Parathyroid adenoma (tissue), 2 donors: ENCODE measurements at regions not wholly inside any gene's neighbourhood (a gene's known extent, or its start where the extent isn't known, plus 50 kb on each side); places are given as distances from the start of the nearest gene placed in this dataset.

Experiments used
- H2AFZ ChIP-seq: fragments of 300-600 bp; sonication (generic); one replicate; pipeline ENCODE4 v1.7.0; 2017; ENCODE audit warnings: antibody characterized with exemption, mild to moderate bottlenecking
- H3K27ac ChIP-seq: fragments of 300-600 bp; sonication (generic); one replicate; pipeline ENCODE4 v1.7.0; 2017
- H3K27me3 ChIP-seq: fragments of 300-600 bp; sonication (generic); one replicate; pipeline ENCODE4 v1.7.0; 2017; ENCODE audit warnings: low read length; ENCODE audit not compliant: control insufficient read depth, insufficient read depth
- H3K36me3 ChIP-seq: fragments of 300-600 bp; sonication (generic); one replicate; pipeline ENCODE4 v1.7.0; 2017; ENCODE audit warnings: low read length; ENCODE audit not compliant: control insufficient read depth, insufficient read depth
- H3K4me1 ChIP-seq: fragments of 300-600 bp; sonication (generic); one replicate; pipeline ENCODE4 v1.7.0; 2017; ENCODE audit warnings: control low read depth
- H3K4me2 ChIP-seq: fragments of 300-600 bp; sonication (generic); one replicate; pipeline ENCODE4 v1.7.0; 2017; ENCODE audit warnings: low read length
- H3K4me3 ChIP-seq: fragments of 300-600 bp; sonication (generic); one replicate; pipeline ENCODE4 v1.7.0; 2017; ENCODE audit warnings: low read depth, low read length
- H3K79me2 ChIP-seq: fragments of 300-600 bp; sonication (generic); one replicate; pipeline ENCODE4 v1.7.0; 2017; ENCODE audit warnings: control low read depth
- H3K9ac ChIP-seq: fragments of 300-600 bp; sonication (generic); one replicate; pipeline ENCODE4 v1.7.0; 2017; ENCODE audit warnings: mild to moderate bottlenecking
- H3K9me3 ChIP-seq: fragments of 300-600 bp; sonication (generic); one replicate; pipeline ENCODE4 v1.7.0; 2017; ENCODE audit warnings: low read length; ENCODE audit not compliant: control insufficient read depth
- CTCF ChIP-seq: fragments of 300-600 bp; sonication (generic); IDR thresholded peaks from one replicate; pipeline ENCODE4 v1.7.0; 2017; ENCODE audit warnings: antibody characterized with exemption, mild to moderate bottlenecking
- donor health status: primary hyperparathyroidism.

DNA sequence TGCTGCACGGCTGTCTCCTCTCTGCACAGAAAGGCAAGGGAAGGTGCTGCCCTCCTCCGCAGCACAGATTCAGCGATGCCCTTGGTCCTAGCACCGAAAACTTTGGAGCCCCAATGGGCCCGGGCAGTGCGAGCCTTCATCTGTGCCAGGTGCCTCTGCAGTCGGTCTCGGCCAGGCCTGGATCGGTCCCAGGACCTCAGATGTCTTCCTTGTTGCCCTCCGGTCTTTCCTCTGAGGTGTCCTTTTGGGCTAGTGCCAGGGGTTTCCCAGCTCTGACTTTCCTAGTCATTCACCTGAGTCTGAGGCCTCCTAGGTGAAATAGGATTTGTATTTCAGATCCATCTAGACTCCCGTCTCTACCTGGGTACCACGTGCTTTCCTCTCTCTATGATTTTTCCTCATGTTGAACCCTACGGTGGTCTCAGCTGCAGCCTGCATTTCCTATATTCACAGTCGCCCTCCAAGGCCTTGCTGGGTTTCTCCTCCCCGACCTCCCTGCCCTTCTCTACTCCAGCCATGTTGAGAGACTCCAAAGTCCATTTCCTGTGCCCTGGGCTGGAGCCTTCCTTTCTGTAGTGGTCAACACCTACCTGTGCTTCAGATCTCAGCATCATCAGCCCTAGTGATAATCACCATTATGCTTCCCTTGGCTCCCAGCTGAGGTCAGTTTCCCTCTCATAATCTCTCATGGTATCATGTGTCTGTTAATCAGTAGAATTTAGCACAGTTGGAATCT lies 92.0 kb upstream of the PRSS58 start:
- H3K79me2 ChIP-seq, result no peaks in the 10 kb centered on the region
- H3K27me3 ChIP-seq, result no peaks in the 10 kb centered on the region
- H3K4me3 ChIP-seq, result no peak overlapping the region
- H3K4me2 ChIP-seq, result no peak overlapping the region
- no peaks in the 10 kb centered on the region for H3K9me3 ChIP-seq
- no peak overlapping the region for H3K27ac ChIP-seq
- TF ChIP-seq CTCF, result no peak
- H2AFZ ChIP-seq, result no peak overlapping the region
- no peaks in the 10 kb centered on the region for H3K36me3 ChIP-seq
- H3K9ac ChIP-seq, result no peak overlapping the region
- H3K4me1 ChIP-seq, result no peaks in the 10 kb centered on the region

DNA sequence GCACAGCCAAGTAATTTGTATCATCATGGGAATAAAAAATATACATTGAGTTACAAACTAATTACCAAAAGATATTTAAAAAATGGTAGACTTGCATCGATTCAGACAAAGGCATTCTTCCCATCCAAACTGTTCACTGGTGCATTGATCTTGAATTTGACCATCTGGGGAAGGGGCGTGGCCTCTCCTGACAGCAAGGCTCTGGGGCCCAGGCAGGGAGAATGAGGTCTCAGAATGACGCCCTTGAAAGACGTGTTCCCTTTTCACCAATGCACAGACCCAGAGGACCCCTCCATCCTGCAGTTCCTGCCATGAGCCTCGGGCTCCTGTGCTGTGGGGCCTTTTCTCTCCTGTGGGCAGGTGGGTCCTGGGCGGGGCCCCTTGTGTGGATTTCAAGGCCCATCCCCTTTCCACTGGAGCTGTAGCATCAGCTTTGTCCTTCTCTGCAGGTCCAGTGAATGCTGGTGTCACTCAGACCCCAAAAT lies 91.1 kb upstream of the PRSS58 start:
- Histone ChIP-seq H3K36me3 (no peaks in the 10 kb centered on the region), H3K4me2 (no peak overlapping the region), H3K9me3 (no peaks in the 10 kb centered on the region), H3K9ac (no peak overlapping the region), H3K79me2 (no peaks in the 10 kb centered on the region), H3K4me1 (no peaks in the 10 kb centered on the region), H2AFZ (no peak overlapping the region), H3K27ac (no peak overlapping the region), H3K27me3 (no peaks in the 10 kb centered on the region), H3K4me3 (no peak overlapping the region)
- no peak for TF ChIP-seq CTCF

DNA sequence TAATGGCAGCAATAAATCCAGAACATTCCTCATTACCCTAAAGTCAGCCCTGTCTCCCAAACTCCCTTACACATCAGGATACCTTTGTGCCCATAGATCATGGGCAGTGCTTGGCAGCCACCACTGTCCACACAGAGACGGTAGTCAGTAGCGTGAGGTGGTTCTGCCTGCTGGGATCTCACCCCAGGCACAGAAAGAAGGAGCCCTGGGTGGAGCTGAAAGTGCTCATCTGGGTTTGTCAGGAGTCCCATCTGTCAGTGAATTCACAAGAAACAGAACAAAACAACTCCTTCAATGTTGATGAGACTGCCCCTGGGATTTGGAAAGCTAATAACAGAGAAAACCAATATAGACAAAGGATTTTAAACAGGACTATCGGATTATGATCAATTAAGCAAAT lies 90.2 kb upstream of the PRSS58 start:
- TF ChIP-seq CTCF, result no peak
- Histone ChIP-seq H3K9ac (no peak overlapping the region), H3K36me3 (no peaks in the 10 kb centered on the region), H2AFZ (no peak overlapping the region), H3K9me3 (no peaks in the 10 kb centered on the region), H3K27ac (no peak overlapping the region), H3K27me3 (no peaks in the 10 kb centered on the region), H3K4me1 (no peaks in the 10 kb centered on the region), H3K4me3 (no peak overlapping the region), H3K79me2 (no peaks in the 10 kb centered on the region), H3K4me2 (no peak overlapping the region)

- no peaks in the 10 kb centered on the region for H3K79me2 ChIP-seq
- no peaks in the 10 kb centered on the region for H3K36me3 ChIP-seq
- no peak overlapping the region for H3K4me2 ChIP-seq
- no peak overlapping the region for H3K9ac ChIP-seq
- H3K9me3 ChIP-seq, result no peaks in the 10 kb centered on the region
- no peak for TF ChIP-seq CTCF
- no peak overlapping the region for H3K27ac ChIP-seq
- no peak overlapping the region for H3K4me3 ChIP-seq
- H3K4me1 ChIP-seq, result no peaks in the 10 kb centered on the region
- no peaks in the 10 kb centered on the region for H3K27me3 ChIP-seq
- no peak overlapping the region for H2AFZ ChIP-seq
Observed at GRCh38 chr7:142347091-142347490, 89.2 kb upstream of the PRSS58 start.

- Histone ChIP-seq H3K4me3 (no peak overlapping the region), H3K9ac (no peak overlapping the region), H3K27ac (no peak overlapping the region), H3K4me1 (no peaks in the 10 kb centered on the region), H3K36me3 (no peaks in the 10 kb centered on the region), H3K27me3 (no peaks in the 10 kb centered on the region), H3K79me2 (no peaks in the 10 kb centered on the region), H3K4me2 (no peak overlapping the region), H3K9me3 (no peaks in the 10 kb centered on the region), H2AFZ (peak overlapping the region; percentile 21)
- no peak for TF ChIP-seq CTCF
Observed at GRCh38 chr7:142345811-142346210, 88.0 kb upstream of the PRSS58 start.
